GM20000 (cell line): ENCODE measurements at regions not wholly inside any gene's neighbourhood (a gene's known extent, or its start where the extent isn't known, plus 50 kb on each side); places are given as distances from the start of the nearest gene placed in this dataset.

Source experiments
- DNase-seq: peaks from one replicate; pipeline ENCODE4 v3.0.0; 2012; ENCODE audit warnings: low spot score
- CTCF ChIP-seq: IDR thresholded peaks from 2 replicates; pipeline ENCODE4 v1.5.1; 2012; ENCODE audit warnings: mild to moderate bottlenecking, control low read depth; ENCODE audit errors: extremely low read depth, missing control alignments

GRCh38 chr19:56994251-56995017 lies 125.4 kb upstream of the USP29 start:
- TF ChIP-seq CTCF = no peak

GRCh38 chr19:56995303-56995702 lies 124.5 kb upstream of the USP29 start:
- TF ChIP-seq CTCF = no peak
- DNase-seq = no peak

More at GRCh38 chr19:56994251-56995017, 125.4 kb upstream of the USP29 start:
- DNase-seq = no peak

GRCh38 chr19:57002195-57002601 lies 117.6 kb upstream of the USP29 start:
- DNase-seq = no peak
- no peak for TF ChIP-seq CTCF

GRCh38 chr19:57002710-57003109 lies 117.1 kb upstream of the USP29 start:
- no peak for TF ChIP-seq CTCF
- no peak for DNase-seq

GRCh38 chr19:57004418-57004817 lies 115.4 kb upstream of the USP29 start:
- DNase-seq = no peak
- no peak for TF ChIP-seq CTCF

- no peak for DNase-seq
- no peak for TF ChIP-seq CTCF
These were observed 111.4 kb upstream of the USP29 start for GRCh38 chr19:57008432-57008831.

GRCh38 chr19:57010541-57010940 lies 109.2 kb upstream of the USP29 start:
- no peak for DNase-seq
- no peak for TF ChIP-seq CTCF
